ENCODE measurements at regions not wholly inside any gene's neighbourhood (a gene's known extent, or its start where the extent isn't known, plus 50 kb on each side); places are given as distances from the start of the nearest gene placed in this dataset.

DNA sequence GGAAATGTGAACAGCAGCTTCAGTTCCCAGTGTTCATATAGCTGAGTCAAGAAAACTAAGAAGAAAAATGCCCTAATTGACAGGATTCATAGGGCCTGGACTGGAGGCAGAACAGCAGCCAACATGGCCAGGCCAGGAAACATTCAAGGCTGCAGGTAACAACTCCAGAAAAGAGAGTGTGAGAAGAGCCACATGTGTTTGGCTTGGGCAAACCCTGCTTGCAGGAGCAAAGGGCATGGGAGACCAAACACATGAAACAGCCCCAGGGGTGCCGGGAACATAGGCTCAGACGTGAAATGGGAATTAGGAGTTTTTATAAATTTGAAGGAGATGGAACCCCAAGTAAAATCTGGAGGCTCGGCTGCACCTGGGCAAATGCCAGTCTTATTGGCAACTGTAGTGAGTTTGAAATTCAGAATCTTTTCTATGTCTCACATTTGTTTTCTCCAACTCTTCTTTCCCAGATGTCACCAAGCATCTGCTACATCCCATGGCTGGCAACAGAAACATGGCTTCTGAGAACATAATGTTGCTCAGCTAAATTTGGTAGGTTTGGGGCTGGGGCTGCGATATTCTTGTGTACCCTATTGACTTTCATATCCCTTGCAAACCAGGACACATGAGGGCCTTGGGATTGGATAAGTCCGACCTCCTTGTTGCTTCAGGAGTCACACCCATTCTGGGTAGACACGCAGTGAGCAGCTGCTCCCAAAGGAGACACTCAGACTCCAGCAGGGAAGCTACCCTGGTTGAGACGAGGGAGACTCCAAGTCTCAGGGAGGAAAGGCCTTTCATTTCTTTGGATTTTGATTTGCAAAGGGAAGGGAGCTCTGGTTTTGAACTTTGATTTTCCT lies 98.9 kb upstream of the CLSTN2 start:
- peaks cover under 1 to 7% of the 10 kb centered on the region in 2 experiments for H3K27me3 ChIP-seq (ENCODE audit: control insufficient read depth in 1 of 2, insufficient read depth in 1 of 2, low read length in 2 of 2)
- no peak overlapping the region for H2BK15ac ChIP-seq (ENCODE audit: low read depth, poor library complexity, severe bottlenecking)
- H2AK5ac ChIP-seq (ENCODE audit: low read length, severe bottlenecking): no peak overlapping the region
- no peaks in the 10 kb centered on the region for H3K9me3 ChIP-seq (ENCODE audit: control insufficient read depth, low read length)
- no peaks in the 10 kb centered on the region for H3K79me1 ChIP-seq (replicated peaks; ENCODE audit: low read length, poor library complexity, severe bottlenecking)
- H2BK5ac ChIP-seq (ENCODE audit: low read depth, low read length, poor library complexity, severe bottlenecking): no peak overlapping the region
- no peak overlapping the region for H2BK120ac ChIP-seq (ENCODE audit: low read depth, low read length)
- H3K9ac ChIP-seq (ENCODE audit: low read length): no peak overlapping the region
- no peaks in the 10 kb centered on the region for H3K4me1 ChIP-seq (ENCODE audit: control insufficient read depth, insufficient read depth, low read depth, low read length)
- H3K18ac ChIP-seq (ENCODE audit: low read depth in 1 of 2, low read length in 2 of 2): no peak overlapping the region
- no peak for DNase-seq
- H3K4me3 ChIP-seq (ENCODE audit: insufficient read depth in 1 of 2, low read depth in 1 of 2, low read length in 2 of 2): no peak overlapping the region
- H3K14ac ChIP-seq (ENCODE audit: low read length in 2 of 2): no peak overlapping the region
- H3K27ac ChIP-seq (ENCODE audit: low read length, poor library complexity, severe bottlenecking): no peak overlapping the region
- no peak overlapping the region for H2AFZ ChIP-seq (ENCODE audit: low read depth, low read length)
- H3K36me3 ChIP-seq (ENCODE audit: control insufficient read depth in 1 of 2, insufficient read depth in 2 of 2, low read depth in 1 of 2, low read length in 2 of 2): no peaks in the 10 kb centered on the region
- no peak overlapping the region for H4K8ac ChIP-seq (ENCODE audit: low read length)
- 72% methylated on average over 6 of the region's 7 CpGs for WGBS
- H2BK12ac ChIP-seq (ENCODE audit: low read length in 2 of 2): no peak overlapping the region
- H3K23ac ChIP-seq (ENCODE audit: low read length in 2 of 2): no peak overlapping the region
- no peak overlapping the region for H3K4me2 ChIP-seq (ENCODE audit: low read length, poor library complexity, severe bottlenecking)
- no peak overlapping the region for H3K4ac ChIP-seq (ENCODE audit: low read depth in 1 of 2, low read length in 2 of 2)
- H4K91ac ChIP-seq (ENCODE audit: low read length): no peak overlapping the region

DNA sequence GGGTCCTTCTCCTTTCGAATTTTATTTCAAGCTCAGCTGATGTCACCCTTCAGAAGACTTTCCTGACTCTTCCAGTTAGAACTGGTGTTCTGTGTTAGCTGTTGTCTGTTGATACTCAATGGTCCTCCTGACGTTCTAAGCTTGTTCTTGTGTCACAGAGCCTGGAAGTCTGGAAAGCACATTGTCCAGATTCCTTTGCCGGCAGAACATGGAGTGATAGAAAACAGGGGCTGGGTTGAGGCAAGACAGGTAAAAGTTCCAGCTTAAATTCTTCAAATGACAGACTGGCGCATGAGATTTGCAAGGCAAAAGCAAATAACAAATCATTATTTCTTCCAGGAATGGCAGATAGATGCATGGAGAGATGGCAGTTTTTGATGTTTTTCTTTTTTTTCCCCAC lies 102.0 kb upstream of the CLSTN2 start:
- DNase-seq: no peak
- no peak overlapping the region for H3K23ac ChIP-seq (ENCODE audit: low read length in 2 of 2)
- no peak overlapping the region for H2BK15ac ChIP-seq (ENCODE audit: low read depth, poor library complexity, severe bottlenecking)
- H2AFZ ChIP-seq (ENCODE audit: low read depth, low read length): no peak overlapping the region
- H3K9ac ChIP-seq (ENCODE audit: low read length): no peak overlapping the region
- 74% methylated on average over 3 of the region's 4 CpGs for WGBS
- H3K4ac ChIP-seq (ENCODE audit: low read depth in 1 of 2, low read length in 2 of 2): no peak overlapping the region
- H3K18ac ChIP-seq (ENCODE audit: low read depth in 1 of 2, low read length in 2 of 2): no peak overlapping the region
- no peak overlapping the region for H4K8ac ChIP-seq (ENCODE audit: low read length)
- no peak overlapping the region for H2BK12ac ChIP-seq (ENCODE audit: low read length in 2 of 2)
- no peak overlapping the region for H4K91ac ChIP-seq (ENCODE audit: low read length)
- no peaks in the 10 kb centered on the region for H3K79me1 ChIP-seq (replicated peaks; ENCODE audit: low read length, poor library complexity, severe bottlenecking)
- H2BK5ac ChIP-seq (ENCODE audit: low read depth, low read length, poor library complexity, severe bottlenecking): no peak overlapping the region
- H3K36me3 ChIP-seq (ENCODE audit: control insufficient read depth in 1 of 2, insufficient read depth in 2 of 2, low read depth in 1 of 2, low read length in 2 of 2): no peaks in the 10 kb centered on the region
- H3K4me3 ChIP-seq (ENCODE audit: insufficient read depth in 1 of 2, low read depth in 1 of 2, low read length in 2 of 2): no peak overlapping the region
- no peak overlapping the region for H3K27ac ChIP-seq (ENCODE audit: low read length, poor library complexity, severe bottlenecking)
- H3K4me2 ChIP-seq (ENCODE audit: low read length, poor library complexity, severe bottlenecking): no peak overlapping the region
- H2AK5ac ChIP-seq (ENCODE audit: low read length, severe bottlenecking): no peak overlapping the region
- H3K9me3 ChIP-seq (ENCODE audit: control insufficient read depth, low read length): no peaks in the 10 kb centered on the region
- no peak overlapping the region for H2BK120ac ChIP-seq (ENCODE audit: low read depth, low read length)
- H3K14ac ChIP-seq (ENCODE audit: low read length in 2 of 2): no peak overlapping the region
- H3K4me1 ChIP-seq (ENCODE audit: control insufficient read depth, insufficient read depth, low read depth, low read length): peaks cover 1% of the 10 kb centered on the region
- H3K27me3 ChIP-seq (ENCODE audit: control insufficient read depth in 1 of 2, insufficient read depth in 1 of 2, low read length in 2 of 2): peaks cover 9 to 13% of the 10 kb centered on the region in 2 experiments

DNA sequence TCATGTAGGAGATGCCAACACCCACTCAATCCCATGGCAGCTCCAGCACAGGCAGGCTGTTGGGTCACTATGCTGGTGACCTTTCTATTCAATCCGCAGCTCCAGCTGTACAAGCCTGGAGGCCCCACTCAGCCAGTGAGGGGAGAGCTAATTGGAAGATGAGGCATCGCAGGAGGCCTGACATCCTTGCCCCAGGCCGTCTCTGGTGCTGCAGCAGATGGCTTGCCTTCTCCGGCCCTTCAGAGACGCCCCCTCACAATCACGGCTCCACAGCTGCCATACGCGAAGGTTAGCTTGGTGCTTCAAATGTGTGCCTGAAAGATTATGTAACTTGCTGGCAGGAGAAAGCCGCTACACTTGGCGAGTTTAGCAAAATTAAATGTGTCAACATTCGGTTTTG lies 104.2 kb upstream of the CLSTN2 start:
- Histone ChIP-seq H3K27ac (ENCODE audit: low read length, poor library complexity, severe bottlenecking) (no peak overlapping the region), H3K4me3 (ENCODE audit: insufficient read depth in 1 of 2, low read depth in 1 of 2, low read length in 2 of 2) (no peak overlapping the region), H3K4me2 (ENCODE audit: low read length, poor library complexity, severe bottlenecking) (no peak overlapping the region), H4K91ac (ENCODE audit: low read length) (no peak overlapping the region), H3K14ac (ENCODE audit: low read length in 2 of 2) (no peak overlapping the region), H2BK15ac (ENCODE audit: low read depth, poor library complexity, severe bottlenecking) (no peak overlapping the region), H3K4me1 (ENCODE audit: control insufficient read depth, insufficient read depth, low read depth, low read length) (peaks cover 1% of the 10 kb centered on the region), H3K79me1 (replicated peaks; ENCODE audit: low read length, poor library complexity, severe bottlenecking) (no peaks in the 10 kb centered on the region), H3K27me3 (ENCODE audit: control insufficient read depth in 1 of 2, insufficient read depth in 1 of 2, low read length in 2 of 2) (peaks cover 9 to 13% of the 10 kb centered on the region in 2 experiments), H3K4ac (ENCODE audit: low read depth in 1 of 2, low read length in 2 of 2) (no peak overlapping the region), H3K9ac (ENCODE audit: low read length) (no peak overlapping the region), H3K18ac (ENCODE audit: low read depth in 1 of 2, low read length in 2 of 2) (no peak overlapping the region), H2BK120ac (ENCODE audit: low read depth, low read length) (no peak overlapping the region), H3K9me3 (ENCODE audit: control insufficient read depth, low read length) (no peaks in the 10 kb centered on the region), H2BK12ac (ENCODE audit: low read length in 2 of 2) (no peak overlapping the region), H2AFZ (ENCODE audit: low read depth, low read length) (no peak overlapping the region), H3K23ac (ENCODE audit: low read length in 2 of 2) (no peak overlapping the region), H2AK5ac (ENCODE audit: low read length, severe bottlenecking) (no peak overlapping the region), H4K8ac (ENCODE audit: low read length) (peak overlapping the region; percentile 43), H2BK5ac (ENCODE audit: low read depth, low read length, poor library complexity, severe bottlenecking) (no peak overlapping the region), H3K36me3 (ENCODE audit: control insufficient read depth in 1 of 2, insufficient read depth in 2 of 2, low read depth in 1 of 2, low read length in 2 of 2) (no peaks in the 10 kb centered on the region)
- WGBS: 77% methylated on average over 11 of the region's 11 CpGs
- no peak for DNase-seq

DNA sequence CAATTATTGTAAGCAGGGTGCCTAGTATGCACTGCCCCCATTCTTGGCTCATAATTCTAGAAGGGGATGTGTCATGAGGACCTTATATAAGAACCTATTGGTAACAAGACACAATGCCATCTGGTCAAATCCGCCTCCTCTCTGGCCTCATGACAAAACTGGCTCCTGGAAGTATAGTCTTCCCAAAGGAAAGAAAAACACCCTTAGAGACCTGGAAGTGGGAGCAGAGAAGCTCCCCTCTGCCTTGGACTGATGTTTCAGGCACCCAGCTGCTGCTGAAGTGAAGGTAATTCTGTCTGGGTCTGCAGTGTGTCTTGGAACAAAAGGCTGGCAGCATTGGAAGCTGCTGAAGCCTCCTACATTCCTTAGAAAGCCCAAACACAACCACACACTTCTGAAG lies 107.2 kb upstream of the CLSTN2 start:
- H3K23ac ChIP-seq (ENCODE audit: low read length in 2 of 2): no peak overlapping the region
- H4K8ac ChIP-seq (ENCODE audit: low read length): no peak overlapping the region
- no peak overlapping the region for H2BK120ac ChIP-seq (ENCODE audit: low read depth, low read length)
- no peak for DNase-seq
- H3K9me3 ChIP-seq (ENCODE audit: control insufficient read depth, low read length): no peaks in the 10 kb centered on the region
- H3K4me2 ChIP-seq (ENCODE audit: low read length, poor library complexity, severe bottlenecking): no peak overlapping the region
- H3K79me1 ChIP-seq (replicated peaks; ENCODE audit: low read length, poor library complexity, severe bottlenecking): no peaks in the 10 kb centered on the region
- H3K9ac ChIP-seq (ENCODE audit: low read length): no peak overlapping the region
- peaks cover 9 to 13% of the 10 kb centered on the region in 2 experiments for H3K27me3 ChIP-seq (ENCODE audit: control insufficient read depth in 1 of 2, insufficient read depth in 1 of 2, low read length in 2 of 2)
- no peak overlapping the region for H3K18ac ChIP-seq (ENCODE audit: low read depth in 1 of 2, low read length in 2 of 2)
- H3K4me1 ChIP-seq (ENCODE audit: control insufficient read depth, insufficient read depth, low read depth, low read length): peaks cover 1% of the 10 kb centered on the region
- H2AFZ ChIP-seq (ENCODE audit: low read depth, low read length): no peak overlapping the region
- H3K4me3 ChIP-seq (ENCODE audit: insufficient read depth in 1 of 2, low read depth in 1 of 2, low read length in 2 of 2): no peak overlapping the region
- no peak overlapping the region for H3K4ac ChIP-seq (ENCODE audit: low read depth in 1 of 2, low read length in 2 of 2)
- H3K36me3 ChIP-seq (ENCODE audit: control insufficient read depth in 1 of 2, insufficient read depth in 2 of 2, low read depth in 1 of 2, low read length in 2 of 2): no peaks in the 10 kb centered on the region
- H3K27ac ChIP-seq (ENCODE audit: low read length, poor library complexity, severe bottlenecking): no peak overlapping the region
- H3K14ac ChIP-seq (ENCODE audit: low read length in 2 of 2): no peak overlapping the region
- H2BK12ac ChIP-seq (ENCODE audit: low read length in 2 of 2): no peak overlapping the region
- H2AK5ac ChIP-seq (ENCODE audit: low read length, severe bottlenecking): no peak overlapping the region
- no peak overlapping the region for H2BK5ac ChIP-seq (ENCODE audit: low read depth, low read length, poor library complexity, severe bottlenecking)
- WGBS: 82% methylated on average over 1 of the region's 1 CpG
- no peak overlapping the region for H2BK15ac ChIP-seq (ENCODE audit: low read depth, poor library complexity, severe bottlenecking)
- H4K91ac ChIP-seq (ENCODE audit: low read length): no peak overlapping the region

Data from mesenchymal stem cell (in vitro differentiated cells and primary cell).